Hepatocyte (in vitro differentiated cells): ENCODE measurements at regions not wholly inside any gene's neighbourhood (a gene's known extent, or its start where the extent isn't known, plus 50 kb on each side); places are given as distances from the start of the nearest gene placed in this dataset.
"Not testable (repeated sequence)": the region's sequence is repeated elsewhere in the genome, so short reads cannot be mapped to it uniquely, and the experiment has no call there.

ENCODE experiments used
- DNase-seq: peaks from one replicate; pipeline ENCODE4 v3.0.0-alpha.2; 2016; ENCODE audit warnings: low spot score
- H2AFZ ChIP-seq: fragments of 200-600 bp; sonication (generic); 2 replicates; pipeline ENCODE4 v1.6.0; 2016; ENCODE audit warnings: antibody characterized with exemption, mild to moderate bottlenecking
- H3K27ac ChIP-seq: fragments of 200-600 bp; sonication (generic); 2 replicates; pipeline ENCODE4 v1.5.1; 2016; ENCODE audit warnings: mild to moderate bottlenecking
- H3K27me3 ChIP-seq: fragments of 200-600 bp; sonication (generic); 2 replicates; pipeline ENCODE4 v1.6.1; 2016
- H3K36me3 ChIP-seq: fragments of 200-600 bp; sonication (generic); replicated peaks from 2 replicates; pipeline ENCODE4 v1.5.1; 2016; ENCODE audit warnings: low read depth; ENCODE audit not compliant: insufficient read depth
- H3K4me1 ChIP-seq: fragments of 200-600 bp; sonication (generic); 2 replicates; pipeline ENCODE4 v1.5.1; 2016; ENCODE audit warnings: mild to moderate bottlenecking, moderate library complexity; ENCODE audit not compliant: insufficient read depth
- H3K4me2 ChIP-seq: fragments of 200-600 bp; sonication (generic); 2 replicates; pipeline ENCODE4 v1.6.0; 2016
- H3K4me3 ChIP-seq: fragments of 200-600 bp; sonication (generic); 2 replicates; pipeline ENCODE4 v1.5.1; 2016; ENCODE audit warnings: mild to moderate bottlenecking
- H3K79me2 ChIP-seq: fragments of 200-600 bp; sonication (generic); 2 replicates; pipeline ENCODE4 v1.6.0; 2017; ENCODE audit warnings: mild to moderate bottlenecking
- H3K9me2 ChIP-seq: fragments of 200-600 bp; sonication (generic); replicated peaks from 2 replicates; pipeline ENCODE4 v1.6.0; 2017; ENCODE audit warnings: mild to moderate bottlenecking; ENCODE audit not compliant: insufficient read depth
- H3K9me3 ChIP-seq: fragments of 200-600 bp; sonication (generic); 2 replicates; pipeline ENCODE4 v1.5.1; 2016; ENCODE audit warnings: low read depth, mild to moderate bottlenecking
- H4K20me1 ChIP-seq: fragments of 200-600 bp; sonication (generic); 2 replicates; pipeline ENCODE4 v1.6.0; 2016; ENCODE audit warnings: mild to moderate bottlenecking; ENCODE audit not compliant: insufficient read depth, poor library complexity, severe bottlenecking
- WGBS: methylation state at CpG from one replicate; pipeline ENCODE4 v1.1.6; 2016; ENCODE audit warnings: low lambda C conversion rate; ENCODE audit errors: missing lambda C conversion rate; 5-methylcytosine and 5-hydroxymethylcytosine counted together

DNA sequence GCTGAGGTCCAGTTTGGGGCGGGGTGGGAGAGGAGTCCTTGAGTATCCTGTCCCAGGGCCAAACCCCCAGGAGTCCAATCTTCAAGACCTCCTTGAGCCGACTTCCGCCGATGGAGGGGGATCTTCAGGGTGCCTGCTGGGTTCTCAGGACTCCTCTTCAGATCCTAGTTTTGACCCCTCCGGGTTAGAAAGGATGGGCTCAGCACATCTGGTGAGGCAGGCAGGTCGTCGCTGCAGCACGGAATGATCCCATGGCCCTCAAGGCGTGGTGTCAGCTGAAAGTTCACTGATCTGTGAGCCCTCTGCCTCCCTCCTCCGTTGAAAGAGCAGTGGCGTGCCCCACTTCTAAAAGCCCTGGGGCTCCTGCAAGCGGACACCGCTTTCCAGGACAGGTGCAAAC lies 430.0 kb downstream of the CNTNAP3B start:
- H3K79me2 ChIP-seq, H3K4me1 ChIP-seq, H3K36me3 ChIP-seq, H3K27ac ChIP-seq, H3K27me3 ChIP-seq, H3K4me3 ChIP-seq, H2AFZ ChIP-seq, H3K9me2 ChIP-seq, H3K9me3 ChIP-seq, DNase-seq, H3K4me2 ChIP-seq, H4K20me1 ChIP-seq: not testable (repeated sequence)
- 89% methylated on average over 7 of the region's 13 CpGs for WGBS

DNA sequence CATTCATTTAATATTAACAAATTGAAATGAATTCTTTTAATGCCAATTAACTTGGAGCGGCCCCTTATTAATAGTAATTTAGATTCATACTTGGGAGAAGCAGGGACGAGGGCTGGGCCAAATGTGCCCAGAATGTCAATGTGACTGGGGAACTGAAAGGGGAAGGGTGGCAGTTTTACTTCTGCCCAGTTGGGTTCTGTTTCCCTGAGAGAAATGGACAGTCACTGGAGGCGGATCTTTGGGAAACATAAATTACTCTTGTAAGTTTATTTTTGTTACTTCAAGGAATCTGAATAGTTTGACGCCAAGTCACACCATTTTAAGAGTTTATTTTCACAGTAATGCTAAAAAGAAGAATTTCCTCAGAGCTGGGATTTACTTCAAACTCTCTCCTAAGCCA lies 432.1 kb downstream of the CNTNAP3B start:
- not testable (repeated sequence) for H3K27me3 ChIP-seq, H3K27ac ChIP-seq, H3K4me3 ChIP-seq, H3K9me2 ChIP-seq, H2AFZ ChIP-seq, H4K20me1 ChIP-seq, DNase-seq, H3K79me2 ChIP-seq, H3K4me2 ChIP-seq, H3K36me3 ChIP-seq, H3K9me3 ChIP-seq, H3K4me1 ChIP-seq
- 75% methylated on average over 3 of the region's 4 CpGs for WGBS

DNA sequence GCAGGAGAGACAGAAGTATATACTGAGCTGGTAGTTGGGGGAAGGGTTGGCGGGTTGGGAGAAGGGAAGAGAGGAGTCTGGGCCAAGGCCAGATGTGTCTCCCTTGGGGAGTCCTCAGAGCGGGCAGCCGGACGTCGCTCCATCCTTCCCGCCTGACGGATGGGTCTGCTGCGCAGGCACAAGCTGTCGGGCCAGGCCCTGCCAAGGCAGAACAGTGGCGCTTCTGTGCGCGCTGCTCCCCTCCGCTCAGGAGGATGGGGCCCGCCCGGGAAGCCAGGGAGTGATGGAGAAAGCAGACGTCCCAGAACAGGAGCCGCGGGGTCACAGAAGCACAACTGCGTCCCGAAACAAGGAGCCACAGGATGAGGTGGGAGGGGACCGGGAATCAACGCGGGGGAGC lies 449.9 kb downstream of the CNTNAP3B start:
- not testable (repeated sequence) for H3K4me3 ChIP-seq, H4K20me1 ChIP-seq, H3K4me2 ChIP-seq, H3K79me2 ChIP-seq, H3K36me3 ChIP-seq, DNase-seq, H3K27me3 ChIP-seq, H3K27ac ChIP-seq, H3K9me3 ChIP-seq, H3K9me2 ChIP-seq, H3K4me1 ChIP-seq, H2AFZ ChIP-seq
- 5% methylated on average over 9 of the region's 23 CpGs for WGBS

DNA sequence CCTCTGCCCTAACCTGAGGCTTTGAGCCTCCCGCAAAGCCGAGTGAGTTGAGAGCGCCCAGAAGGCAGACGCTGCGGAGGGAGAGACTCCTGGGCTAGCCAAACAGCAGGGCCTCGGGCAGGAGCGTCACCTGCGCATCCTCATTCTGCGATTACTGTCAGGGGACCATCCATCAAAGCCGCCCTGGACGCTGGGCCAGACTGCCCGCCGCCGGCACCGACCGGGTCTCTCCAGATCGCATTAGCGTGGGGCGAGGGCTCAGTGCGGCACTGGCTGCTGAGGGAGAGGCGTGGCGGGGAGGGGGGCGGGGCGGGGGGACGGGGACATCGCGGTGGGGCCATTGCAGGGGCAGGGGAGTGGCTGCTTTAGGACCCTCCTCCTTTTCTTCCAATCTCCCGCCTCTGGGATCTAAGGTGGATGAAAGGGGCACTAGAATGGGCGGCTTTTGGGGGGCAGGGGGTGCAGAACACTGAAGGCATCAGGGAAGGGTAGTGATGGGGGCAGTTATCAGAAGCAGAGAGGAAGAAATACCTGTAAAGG lies 465.7 kb downstream of the CNTNAP3B start:
- not testable (repeated sequence) for H3K9me2 ChIP-seq, H3K79me2 ChIP-seq, H3K36me3 ChIP-seq, H4K20me1 ChIP-seq, H3K4me3 ChIP-seq, H3K27me3 ChIP-seq, H3K4me1 ChIP-seq, H3K4me2 ChIP-seq, H2AFZ ChIP-seq, H3K9me3 ChIP-seq, H3K27ac ChIP-seq
- peak; percentile 26 for DNase-seq
- 9% methylated on average over 13 of the region's 29 CpGs for WGBS

DNA sequence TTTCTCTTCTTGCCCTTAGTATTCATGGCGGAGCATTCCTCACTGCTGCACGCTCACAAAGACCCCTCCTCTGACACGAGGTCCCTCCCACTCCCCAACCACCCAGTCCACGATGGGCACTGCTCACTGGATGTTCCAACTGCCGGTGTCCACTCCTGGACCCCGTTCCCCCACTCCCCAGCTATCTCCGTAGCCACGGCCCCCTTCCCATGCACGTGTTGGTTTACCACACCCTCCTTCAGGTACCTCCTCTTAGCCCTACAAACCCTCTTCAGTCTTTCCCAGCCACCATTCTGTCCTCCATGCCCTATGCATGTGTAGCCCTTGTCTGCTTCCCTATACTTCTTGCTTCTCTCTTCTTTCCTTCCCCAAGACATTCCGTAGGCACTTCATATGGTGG lies 469.6 kb upstream of the ZNG1F start:
- not testable (repeated sequence) for H3K4me2 ChIP-seq, H3K36me3 ChIP-seq, H3K4me3 ChIP-seq, H3K4me1 ChIP-seq, H3K27ac ChIP-seq, H3K79me2 ChIP-seq, H4K20me1 ChIP-seq, H3K9me2 ChIP-seq, H2AFZ ChIP-seq, H3K9me3 ChIP-seq, H3K27me3 ChIP-seq
- 84% methylated on average over 4 of the region's 10 CpGs for WGBS
- peak; percentile 1 for DNase-seq

DNA sequence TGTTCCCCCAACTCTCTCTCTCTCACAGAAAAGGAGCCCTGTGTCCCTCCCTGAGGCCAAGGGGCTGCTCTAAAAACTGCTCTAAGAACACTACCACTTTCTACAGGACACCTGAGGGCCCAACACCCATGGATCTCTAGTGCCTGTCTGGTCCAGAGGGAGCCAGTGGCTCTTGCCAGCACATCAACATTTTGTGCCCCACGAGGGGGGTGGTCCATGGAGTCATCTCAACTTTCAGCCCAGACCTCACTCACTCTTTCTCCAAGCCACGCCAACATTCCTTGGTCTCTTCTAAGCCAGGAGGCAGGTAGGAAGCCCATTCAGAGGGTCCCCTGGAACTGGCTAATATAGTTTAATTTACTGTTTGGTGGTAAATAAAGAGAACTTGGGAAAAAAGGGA lies 469.0 kb upstream of the ZNG1F start:
- H3K9me3 ChIP-seq, H3K36me3 ChIP-seq, H3K9me2 ChIP-seq, H3K27ac ChIP-seq, H3K27me3 ChIP-seq, H3K4me1 ChIP-seq, H3K4me3 ChIP-seq, H3K4me2 ChIP-seq, H3K79me2 ChIP-seq, DNase-seq, H4K20me1 ChIP-seq, H2AFZ ChIP-seq: not testable (repeated sequence)
- WGBS, result 67% methylated on average over 2 of the region's 2 CpGs

DNA sequence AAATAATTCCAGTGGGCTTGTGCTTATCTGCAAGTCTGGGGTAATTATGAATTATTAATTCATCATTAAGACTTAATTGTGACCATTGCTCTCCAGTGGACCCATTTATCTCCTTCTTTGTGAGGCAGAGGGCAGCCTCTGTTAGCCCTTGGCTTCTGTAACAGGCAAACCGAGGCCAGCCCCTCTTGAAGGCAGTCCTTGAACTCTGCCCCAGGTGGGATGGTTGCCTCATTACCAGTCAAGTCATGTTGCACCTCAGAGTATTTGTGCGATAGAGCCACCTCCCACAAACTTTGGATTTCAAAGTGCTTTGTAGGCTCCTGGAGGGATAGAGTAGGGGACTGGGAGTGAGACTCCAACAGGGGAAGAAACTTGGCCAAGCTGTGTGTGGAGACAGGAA lies 468.0 kb upstream of the ZNG1F start:
- H3K9me2 ChIP-seq, H3K36me3 ChIP-seq, H2AFZ ChIP-seq, H3K9me3 ChIP-seq, H3K79me2 ChIP-seq, H3K4me1 ChIP-seq, H3K27me3 ChIP-seq, H3K27ac ChIP-seq, H3K4me3 ChIP-seq, H4K20me1 ChIP-seq, DNase-seq, H3K4me2 ChIP-seq: not testable (repeated sequence)
- WGBS, result 79% methylated on average over 2 of the region's 2 CpGs

DNA sequence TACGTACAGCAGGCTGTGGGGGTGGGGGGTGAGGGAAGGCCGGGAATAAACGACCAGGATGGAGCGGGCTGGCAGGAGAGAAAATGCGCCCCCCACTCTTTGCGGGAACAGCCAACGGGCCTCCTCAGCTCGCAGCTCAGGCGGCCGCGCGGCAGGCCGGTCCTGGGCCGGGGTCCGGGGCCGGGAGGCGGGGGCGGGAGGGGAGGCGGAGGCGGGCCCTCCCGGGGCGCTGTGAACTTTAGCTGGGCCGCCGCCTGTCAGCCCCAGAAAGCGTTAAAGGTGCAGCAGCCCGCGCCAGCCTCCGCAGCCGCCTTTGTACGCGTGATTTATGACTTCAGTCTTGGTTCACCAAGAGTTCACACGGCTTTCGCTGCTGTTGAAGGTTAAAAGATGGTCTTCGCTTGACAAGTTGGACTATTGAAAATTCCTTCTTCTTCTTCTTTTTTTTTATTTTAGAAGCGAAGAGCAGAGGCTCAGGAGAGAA lies 466.0 kb upstream of the ZNG1F start:
- not testable (repeated sequence) for H3K36me3 ChIP-seq, H3K79me2 ChIP-seq, H3K4me1 ChIP-seq, H3K9me2 ChIP-seq, H3K4me3 ChIP-seq, H2AFZ ChIP-seq, H3K27me3 ChIP-seq, H3K27ac ChIP-seq, H4K20me1 ChIP-seq, H3K9me3 ChIP-seq
- WGBS, result 45% methylated on average over 19 of the region's 35 CpGs
- peak; percentile 21 for DNase-seq
- peak overlapping the region; percentile 69 for H3K4me2 ChIP-seq

DNA sequence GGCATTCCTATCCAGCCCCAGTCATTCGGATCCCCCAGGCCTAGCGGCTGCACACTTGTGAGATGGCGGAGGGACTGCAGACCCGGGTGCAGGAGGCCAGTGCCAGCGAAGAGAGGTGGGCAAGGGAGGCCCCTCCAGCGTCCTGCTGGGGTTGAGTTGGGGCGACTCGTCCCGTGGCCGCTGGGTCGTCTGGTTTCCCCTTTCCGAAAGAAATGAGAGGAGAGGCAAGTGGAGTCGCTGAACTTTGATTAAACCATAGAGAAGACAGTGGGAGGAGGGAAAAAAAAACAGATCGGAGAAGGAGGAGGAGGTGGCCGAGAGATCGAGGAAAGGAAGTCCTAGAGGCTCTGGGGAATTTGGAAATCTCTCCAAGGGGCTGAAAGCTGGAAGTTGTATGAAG lies 465.2 kb upstream of the ZNG1F start:
- H3K9me2 ChIP-seq, H3K79me2 ChIP-seq, H3K4me3 ChIP-seq, H3K27ac ChIP-seq, DNase-seq, H3K9me3 ChIP-seq, H3K4me1 ChIP-seq, H3K4me2 ChIP-seq, H4K20me1 ChIP-seq, H2AFZ ChIP-seq, H3K27me3 ChIP-seq, H3K36me3 ChIP-seq: not testable (repeated sequence)
- 80% methylated on average over 16 of the region's 16 CpGs for WGBS
